ENCODE measurements at regions not wholly inside any gene's neighbourhood (a gene's known extent, or its start where the extent isn't known, plus 50 kb on each side); places are given as distances from the start of the nearest gene placed in this dataset.

DNA sequence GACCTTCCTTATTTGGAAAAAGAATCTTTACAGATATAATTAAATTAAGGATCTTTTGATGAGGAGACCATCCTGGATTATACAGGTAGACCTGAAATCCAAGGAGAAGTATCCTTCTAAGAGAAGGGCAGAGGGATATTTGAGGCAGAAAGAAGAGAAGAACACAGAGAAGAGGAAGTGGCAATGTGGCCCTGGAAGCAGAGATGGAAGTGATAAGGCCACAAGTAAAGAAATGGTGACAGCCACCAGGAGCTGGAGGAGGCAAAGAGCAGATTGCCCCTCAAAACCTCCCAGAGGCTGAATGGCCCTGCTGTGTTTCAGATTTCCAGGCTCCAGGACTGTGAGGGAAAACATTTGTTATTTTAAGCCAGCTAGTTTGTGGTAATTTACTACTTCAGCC lies 93.0 kb upstream of the ANKRD55 start:
- no peaks in the 10 kb centered on the region for H3K9me3 ChIP-seq
- TF ChIP-seq CTCF (IDR thresholded peaks at IDR 0.05), result no peak
- no peak for TF ChIP-seq POLR2AphosphoS5 (IDR thresholded peaks at IDR 0.05)
- no peak for TF ChIP-seq POLR2A (IDR thresholded peaks at IDR 0.05)
- H3K27me3 ChIP-seq (replicated peaks; ENCODE audit: insufficient read depth), result no peaks in the 10 kb centered on the region
- intact Hi-C loops (cut with DNase I), result no loop called here
- no peaks in the 10 kb centered on the region for H3K36me3 ChIP-seq
- no peaks in the 10 kb centered on the region for H3K4me1 ChIP-seq (replicated peaks)
- no peak for DNase-seq (ENCODE audit: low spot score)
- H3K4me3 ChIP-seq, result no peak overlapping the region
- no peak overlapping the region for H3K27ac ChIP-seq

- H3K4me3 ChIP-seq, result no peak overlapping the region
- H3K27ac ChIP-seq, result no peak overlapping the region
- intact Hi-C loops (cut with DNase I), result no loop called here
- no peak for DNase-seq (ENCODE audit: low spot score)
- no peaks in the 10 kb centered on the region for H3K4me1 ChIP-seq (replicated peaks)
- no peaks in the 10 kb centered on the region for H3K36me3 ChIP-seq
- no peaks in the 10 kb centered on the region for H3K27me3 ChIP-seq (replicated peaks; ENCODE audit: insufficient read depth)
- H3K9me3 ChIP-seq, result no peaks in the 10 kb centered on the region
- WGBS, result 95% methylated on average over 2 of the region's 2 CpGs
- no peak for TF ChIP-seq CTCF (IDR thresholded peaks at IDR 0.05)
- no peak for TF ChIP-seq POLR2AphosphoS5 (IDR thresholded peaks at IDR 0.05)
- TF ChIP-seq POLR2A (IDR thresholded peaks at IDR 0.05), result no peak
Observed at GRCh38 chr5:56325039-56325438, 91.9 kb upstream of the ANKRD55 start.

- Histone ChIP-seq H3K4me3 (no peak overlapping the region), H3K27ac (no peak overlapping the region), H3K36me3 (no peaks in the 10 kb centered on the region), H3K4me1 (replicated peaks) (no peaks in the 10 kb centered on the region), H3K27me3 (replicated peaks; ENCODE audit: insufficient read depth) (no peaks in the 10 kb centered on the region), H3K9me3 (no peaks in the 10 kb centered on the region)
- TF ChIP-seq CTCF (IDR thresholded peaks at IDR 0.05) (peak in 1 of 4 experiments; percentile 7), POLR2AphosphoS5 (IDR thresholded peaks at IDR 0.05) (no peak)
- 60% methylated on average over 2 of the region's 2 CpGs for whole genome bisulfite sequencing
- intact Hi-C loops (cut with DNase I), result no loop called here
- DNase-seq (ENCODE audit: low spot score), result no peak
Observed at GRCh38 chr5:56323505-56323904, 90.4 kb upstream of the ANKRD55 start.

DNA sequence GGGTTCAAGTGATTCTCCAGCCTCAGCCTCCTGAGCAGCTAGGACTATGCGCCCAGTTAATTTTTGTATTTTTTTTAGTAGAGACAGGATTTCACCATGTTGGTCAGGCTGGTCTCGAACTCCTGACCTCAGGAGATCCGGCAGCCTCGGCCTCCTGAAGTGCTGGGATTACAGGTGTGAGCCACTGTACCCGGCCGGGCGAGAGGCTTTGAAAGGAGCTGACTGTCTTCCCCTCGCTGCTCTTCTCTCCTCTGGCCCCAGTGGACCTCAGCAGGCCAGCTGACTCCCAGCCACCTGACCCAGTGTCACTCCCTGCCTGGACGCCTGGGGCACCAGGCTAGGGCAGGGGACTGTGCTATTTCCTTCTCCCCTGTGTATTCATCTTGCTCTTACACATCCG lies 89.5 kb upstream of the ANKRD55 start:
- no peak overlapping the region for H3K4me3 ChIP-seq
- intact Hi-C loops (cut with DNase I), result no loop called here
- H3K36me3 ChIP-seq, result no peaks in the 10 kb centered on the region
- no peak overlapping the region for H3K27ac ChIP-seq
- WGBS, result 93% methylated on average over 10 of the region's 10 CpGs
- no peaks in the 10 kb centered on the region for H3K9me3 ChIP-seq
- TF ChIP-seq CTCF (IDR thresholded peaks at IDR 0.05) (no peak), POLR2A (IDR thresholded peaks at IDR 0.05) (no peak), POLR2AphosphoS5 (IDR thresholded peaks at IDR 0.05) (no peak)
- DNase-seq (ENCODE audit: low spot score), result no peak
- no peaks in the 10 kb centered on the region for H3K27me3 ChIP-seq (replicated peaks; ENCODE audit: insufficient read depth)
- no peaks in the 10 kb centered on the region for H3K4me1 ChIP-seq (replicated peaks)

DNA sequence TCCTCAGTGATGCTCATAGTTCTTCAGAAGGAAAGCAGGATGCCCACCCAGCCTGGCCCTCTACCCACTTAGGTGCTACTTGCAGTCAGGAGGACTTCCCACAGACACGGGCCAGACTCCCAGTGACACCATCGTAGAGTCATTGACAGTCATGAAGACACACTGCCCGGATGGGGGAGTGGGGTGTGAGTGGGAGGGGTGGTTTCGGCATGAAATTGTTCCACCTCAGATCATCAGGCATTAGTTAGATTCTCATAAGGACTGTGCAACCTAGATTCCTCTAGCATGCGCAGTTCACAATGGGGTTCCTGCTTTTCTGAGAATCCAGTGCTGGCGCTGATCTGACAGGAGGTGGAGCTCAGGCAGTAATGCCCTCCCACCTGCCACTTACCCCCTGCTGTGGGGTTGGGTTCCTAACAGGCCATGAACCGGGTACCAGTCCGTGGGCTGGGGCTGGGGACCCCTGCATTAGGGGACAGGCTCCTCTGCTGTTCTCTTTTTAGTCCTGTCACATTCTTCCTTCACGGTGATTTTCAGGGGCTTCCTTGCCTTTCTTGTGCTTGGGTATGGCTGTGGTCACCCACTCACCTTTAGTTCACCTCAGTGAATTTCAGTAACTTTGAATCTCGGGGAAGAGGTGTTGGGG lies 88.2 kb upstream of the ANKRD55 start:
- 97% methylated on average over 9 of the region's 10 CpGs for WGBS
- Histone ChIP-seq H3K27me3 (replicated peaks; ENCODE audit: insufficient read depth) (no peaks in the 10 kb centered on the region), H3K4me1 (replicated peaks) (no peaks in the 10 kb centered on the region), H3K27ac (no peak overlapping the region), H3K36me3 (no peaks in the 10 kb centered on the region), H3K4me3 (no peak overlapping the region), H3K9me3 (no peaks in the 10 kb centered on the region)
- no peak for DNase-seq (ENCODE audit: low spot score)
- TF ChIP-seq POLR2AphosphoS5 (IDR thresholded peaks at IDR 0.05), result no peak
- TF ChIP-seq POLR2A (IDR thresholded peaks at IDR 0.05), result no peak
- TF ChIP-seq CTCF (IDR thresholded peaks at IDR 0.05), result no peak
- intact Hi-C loops (cut with DNase I), result no loop called here

Measured in prostate gland (tissue), 2 donors.